ENCODE measurements at regions not wholly inside any gene's neighbourhood (a gene's known extent, or its start where the extent isn't known, plus 50 kb on each side); places are given as distances from the start of the nearest gene placed in this dataset.
A peak's percentile ranks its signal among the peaks of the same experiment; 100 is the strongest.
"Not testable (repeated sequence)": the region's sequence is repeated elsewhere in the genome, so short reads cannot be mapped to it uniquely, and the experiment has no call there.

DNA sequence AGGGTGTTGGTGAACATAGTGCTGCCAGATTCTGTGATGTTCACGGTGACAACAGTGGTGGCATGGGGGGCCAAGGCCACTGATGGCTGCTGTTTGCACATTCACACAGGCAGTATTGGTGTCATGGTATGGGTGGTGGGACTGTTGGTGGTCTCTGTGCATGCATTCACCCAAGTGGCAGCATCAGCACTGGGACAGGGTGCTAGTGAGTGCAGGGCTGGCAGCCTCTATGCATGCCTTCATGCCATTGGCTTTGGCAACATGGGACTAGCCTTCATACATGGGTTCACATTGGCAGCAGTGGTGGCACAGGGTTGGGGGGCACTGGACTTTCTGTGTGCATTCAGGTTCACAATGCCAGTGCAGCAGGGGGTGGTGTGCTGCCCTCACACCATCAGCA lies 489.7 kb upstream of the FGF16 start:
- ATAC-seq = no peak

GRCh38 chrX:76971393-76972376 lies 475.5 kb upstream of the FGF16 start:
- peak overlapping the region; percentile 78 to 84 for H3K27ac Mint-ChIP-seq
- DNase-seq (ENCODE audit: low spot score in 2 of 2) = peak in 1 of 2 donors; percentile 1
- H3K9me3 Mint-ChIP-seq = no peaks in the 10 kb centered on the region
- peak; percentile 70 to 82 for ATAC-seq
- no peaks in the 10 kb centered on the region for H3K36me3 Mint-ChIP-seq

More for the DNA sequence above, 489.7 kb upstream of the FGF16 start:
- no peak overlapping the region for H3K27ac Mint-ChIP-seq
- H3K36me3 Mint-ChIP-seq = peaks cover 0 to 8% of the 10 kb centered on the region in 2 donors
- peaks cover 8 to 11% of the 10 kb centered on the region in 2 donors for H3K9me3 Mint-ChIP-seq
- no peak for DNase-seq (ENCODE audit: low spot score in 2 of 2)

GRCh38 chrX:76977452-76977851 lies 469.7 kb upstream of the FGF16 start:
- DNase-seq (ENCODE audit: low spot score in 2 of 2) (no peak), ATAC-seq (no peak)
- no peaks in the 10 kb centered on the region for H3K36me3 Mint-ChIP-seq
- no peak overlapping the region for H3K27ac Mint-ChIP-seq
- peaks cover 0 to 3% of the 10 kb centered on the region in 2 donors for H3K9me3 Mint-ChIP-seq

- ATAC-seq (no peak), DNase-seq (ENCODE audit: low spot score in 2 of 2) (no peak)
- Mint-ChIP-seq H3K36me3 (peaks cover 5 to 11% of the 10 kb centered on the region in 2 donors), H3K9me3 (peaks cover 15 to 21% of the 10 kb centered on the region in 2 donors), H3K27ac (no peak overlapping the region)
These were observed 459.8 kb upstream of the FGF16 start for GRCh38 chrX:76987381-76987780.

DNA sequence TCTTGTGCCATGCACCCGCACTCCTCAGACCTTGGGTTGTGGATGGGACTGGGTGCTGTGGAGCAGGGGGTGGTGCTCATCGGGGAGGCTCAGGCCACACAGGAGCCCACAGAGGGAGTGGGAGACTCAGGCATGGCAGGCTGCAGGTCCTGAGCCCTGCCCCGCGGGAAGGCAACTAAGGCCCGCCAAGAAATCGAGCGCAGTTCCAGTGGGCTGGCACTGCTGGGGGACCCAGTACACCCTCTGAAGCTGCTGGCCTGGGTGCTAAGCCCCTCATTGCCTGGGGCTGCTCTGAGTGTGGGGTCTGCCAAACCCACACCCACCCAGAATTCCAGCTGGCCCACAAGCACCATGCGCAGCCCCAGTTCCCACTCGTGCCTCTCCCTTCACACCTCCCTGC lies 450.5 kb upstream of the FGF16 start:
- ATAC-seq = no peak
- DNase-seq (ENCODE audit: low spot score in 2 of 2) = no peak
- H3K9me3 Mint-ChIP-seq = peaks cover 7 to 18% of the 10 kb centered on the region in 2 donors
- H3K36me3 Mint-ChIP-seq = peaks cover 0 to 5% of the 10 kb centered on the region in 2 donors
- no peak overlapping the region for H3K27ac Mint-ChIP-seq

GRCh38 chrX:77003530-77003929 lies 443.7 kb upstream of the FGF16 start:
- ATAC-seq (peak in 1 of 2 donors; percentile 20), DNase-seq (ENCODE audit: low spot score in 2 of 2) (no peak)
- H3K27ac Mint-ChIP-seq = peak overlapping the region; percentile 82 to 92
- H3K9me3 Mint-ChIP-seq = peaks cover 0 to 6% of the 10 kb centered on the region in 2 donors
- H3K36me3 Mint-ChIP-seq = peaks cover 0 to 14% of the 10 kb centered on the region in 2 donors

DNA sequence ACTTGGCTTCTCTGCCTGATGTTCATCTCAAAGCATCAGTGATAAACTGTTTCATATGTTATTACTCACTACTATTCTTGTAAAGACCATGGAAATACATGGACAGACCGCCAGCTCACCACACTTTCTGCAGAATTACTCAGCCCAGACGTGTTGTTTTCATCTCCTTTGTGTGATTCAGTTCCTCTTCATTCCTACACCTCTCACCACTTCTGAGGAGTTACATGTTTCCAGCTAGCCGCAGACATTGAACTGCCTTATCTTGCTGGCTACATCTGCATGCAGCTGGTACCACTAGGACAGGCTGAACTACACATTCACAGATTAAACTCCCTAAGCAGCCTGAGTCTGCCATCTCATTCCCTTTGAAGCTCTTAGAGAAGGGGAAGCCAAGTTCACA lies 443.2 kb upstream of the FGF16 start:
- ATAC-seq (peak; percentile 96 to 98), DNase-seq (ENCODE audit: low spot score in 2 of 2) (peak; percentile 27 to 57)
- Mint-ChIP-seq H3K27ac (peak overlapping the region; percentile 82 to 92), H3K36me3 (peaks cover 0 to 14% of the 10 kb centered on the region in 2 donors), H3K9me3 (peaks cover 0 to 6% of the 10 kb centered on the region in 2 donors)

DNA sequence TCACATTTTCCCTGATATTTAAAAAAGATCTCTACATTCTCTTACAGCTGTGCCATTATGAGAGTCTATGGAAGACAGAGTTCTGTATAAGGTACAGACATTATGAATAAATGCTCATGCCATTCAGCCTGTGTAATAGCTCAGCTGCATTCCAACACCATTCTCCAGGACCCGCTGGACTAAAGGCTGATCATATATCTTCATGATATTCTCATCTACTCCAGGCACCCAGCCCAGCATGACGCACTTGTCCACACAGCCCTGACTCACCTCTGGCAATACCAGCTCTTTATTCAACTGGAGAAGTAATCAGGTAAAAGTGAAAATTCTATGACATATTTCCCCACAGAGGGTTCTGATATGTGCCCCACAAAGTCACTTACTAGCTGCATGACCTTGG lies 437.5 kb upstream of the FGF16 start:
- Mint-ChIP-seq H3K9me3 (peaks cover 0 to 5% of the 10 kb centered on the region in 2 donors), H3K27ac (no peak overlapping the region), H3K36me3 (peaks cover 0 to 14% of the 10 kb centered on the region in 2 donors)
- ATAC-seq = no peak
- no peak for DNase-seq (ENCODE audit: low spot score in 2 of 2)

DNA sequence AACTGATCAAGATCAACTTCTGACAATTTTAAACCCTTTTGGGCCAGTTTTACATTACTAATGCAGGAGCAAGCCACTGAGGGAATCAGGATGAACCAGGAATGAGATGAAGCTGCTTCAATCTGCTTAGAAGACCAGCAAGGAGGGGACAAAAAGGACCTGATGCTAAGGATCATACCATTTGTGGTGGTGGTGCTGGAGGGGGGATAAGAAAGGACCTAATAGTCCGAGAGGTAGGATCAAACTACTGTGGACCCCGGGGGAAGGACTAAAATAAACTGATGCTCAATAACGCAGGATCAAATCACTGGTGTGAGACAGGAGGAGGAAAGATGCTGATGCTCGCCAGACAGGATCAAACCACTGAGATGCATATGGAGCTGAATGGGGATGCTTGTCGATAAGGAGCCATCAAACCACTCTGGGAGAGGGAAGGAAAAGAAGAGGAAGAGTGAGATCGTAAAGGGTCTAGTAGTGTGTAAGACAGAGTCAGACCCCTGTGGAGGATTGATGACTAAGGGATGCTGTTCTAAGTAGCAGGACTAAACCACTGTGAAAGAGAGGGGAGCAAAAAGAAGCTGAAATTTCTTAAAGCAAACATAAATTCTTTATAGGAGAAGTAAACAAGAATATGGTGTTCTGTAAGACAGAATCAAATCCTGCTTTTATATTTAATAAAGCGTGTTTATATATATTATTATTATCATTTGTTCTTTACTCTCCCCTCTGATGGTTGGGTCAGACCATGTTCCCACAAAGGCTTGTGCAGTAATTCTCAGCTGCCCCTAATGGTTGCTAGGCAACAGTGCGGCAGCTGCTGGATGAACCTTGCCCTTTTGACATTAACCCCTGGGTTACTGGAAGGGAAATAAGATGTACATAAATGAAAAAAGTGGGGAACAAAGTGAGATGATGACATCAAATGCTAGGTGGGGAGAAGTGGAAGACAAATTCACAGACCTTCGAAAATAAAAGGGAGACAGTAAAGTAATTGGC lies 432.5 kb upstream of the FGF16 start:
- Mint-ChIP-seq H3K9me3 (peaks cover 0 to 3% of the 10 kb centered on the region in 2 donors), H3K27ac (no peak overlapping the region), H3K36me3 (no peaks in the 10 kb centered on the region)
- no peak for ATAC-seq
- no peak for DNase-seq (ENCODE audit: low spot score in 2 of 2)

- ATAC-seq = no peak
- Mint-ChIP-seq H3K36me3 (no peaks in the 10 kb centered on the region), H3K9me3 (peaks cover 0 to 3% of the 10 kb centered on the region in 2 donors), H3K27ac (no peak overlapping the region)
- no peak for DNase-seq (ENCODE audit: low spot score in 2 of 2)
These were observed 430.1 kb upstream of the FGF16 start for GRCh38 chrX:77017093-77017492.

DNA sequence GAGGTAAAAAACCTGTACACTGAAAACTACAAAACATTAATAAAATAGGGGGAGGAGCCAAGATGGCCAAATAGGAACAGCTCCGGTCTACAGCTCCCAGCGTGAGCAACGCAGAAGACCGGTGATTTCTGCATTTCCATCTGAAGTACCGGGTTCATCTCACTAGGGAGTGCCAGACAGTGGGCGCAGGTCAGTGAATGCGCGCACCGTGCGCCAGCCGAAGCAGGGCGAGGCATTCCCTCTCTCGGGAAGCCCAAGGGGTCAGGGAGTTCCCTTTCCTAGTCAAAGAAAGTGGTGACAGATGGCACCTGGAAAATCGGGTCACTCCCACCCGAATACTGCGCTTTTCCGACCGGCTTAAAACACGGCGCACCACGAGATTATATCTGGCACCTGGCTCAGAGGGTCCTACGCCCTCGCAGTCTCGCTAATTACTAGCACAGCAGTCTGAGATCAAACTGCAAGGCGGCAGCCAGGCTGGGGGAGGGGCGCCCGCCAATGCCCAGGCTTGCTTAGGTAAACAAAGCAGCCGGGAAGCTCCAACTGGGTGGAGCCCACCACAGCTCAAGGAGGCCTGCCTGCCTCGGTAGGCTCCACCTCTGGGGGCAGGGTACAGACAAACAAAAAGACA lies 400.9 kb upstream of the FGF16 start:
- not testable (repeated sequence) for H3K27ac Mint-ChIP-seq; ATAC-seq; DNase-seq (ENCODE audit: low spot score in 2 of 2); H3K36me3 Mint-ChIP-seq; H3K9me3 Mint-ChIP-seq

GRCh38 chrX:77060572-77060971 lies 386.6 kb upstream of the FGF16 start:
- DNase-seq (ENCODE audit: low spot score in 2 of 2) = no peak
- Mint-ChIP-seq H3K27ac (no peak overlapping the region), H3K9me3 (peaks cover 0 to 4% of the 10 kb centered on the region in 2 donors)

GRCh38 chrX:77061022-77061421 lies 386.2 kb upstream of the FGF16 start:
- peaks cover 0 to under 1% of the 10 kb centered on the region in 2 donors for H3K9me3 Mint-ChIP-seq
- H3K36me3 Mint-ChIP-seq = no peaks in the 10 kb centered on the region
- no peak overlapping the region for H3K27ac Mint-ChIP-seq
- DNase-seq (ENCODE audit: low spot score in 2 of 2) (no peak), ATAC-seq (peak in 1 of 2 donors; percentile 36)

More at GRCh38 chrX:77060572-77060971, 386.6 kb upstream of the FGF16 start:
- H3K36me3 Mint-ChIP-seq = no peaks in the 10 kb centered on the region
- ATAC-seq = no peak

GRCh38 chrX:77061545-77061944 lies 385.6 kb upstream of the FGF16 start:
- DNase-seq (ENCODE audit: low spot score in 2 of 2) (no peak), ATAC-seq (no peak)
- Mint-ChIP-seq H3K36me3 (no peaks in the 10 kb centered on the region), H3K27ac (no peak overlapping the region), H3K9me3 (no peaks in the 10 kb centered on the region)

DNA sequence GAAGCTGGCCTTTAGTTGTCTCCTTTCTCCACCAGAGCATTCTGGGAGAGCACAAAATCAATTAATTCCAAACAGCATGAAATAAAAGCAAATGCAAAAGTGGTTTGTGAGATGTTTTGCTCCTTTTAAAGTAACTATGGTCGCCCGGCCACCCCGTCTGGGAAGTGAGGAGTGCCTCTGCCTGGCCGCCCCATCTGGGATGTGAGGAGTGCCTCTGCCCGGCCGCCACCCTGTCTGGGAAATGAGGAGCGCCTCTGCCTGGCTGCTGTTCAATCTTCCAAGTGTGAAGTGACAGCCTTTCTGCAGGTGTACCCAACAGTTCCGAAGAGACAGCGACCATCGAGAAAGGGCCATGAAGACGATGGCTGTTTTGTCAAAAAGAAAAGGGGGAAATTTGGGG lies 381.3 kb upstream of the FGF16 start:
- no peak overlapping the region for H3K27ac Mint-ChIP-seq
- no peaks in the 10 kb centered on the region for H3K9me3 Mint-ChIP-seq
- DNase-seq (ENCODE audit: low spot score in 2 of 2) (no peak), ATAC-seq (no peak)
- H3K36me3 Mint-ChIP-seq = no peaks in the 10 kb centered on the region

GRCh38 chrX:77070202-77070918 lies 376.8 kb upstream of the FGF16 start:
- Mint-ChIP-seq H3K27ac (no peak overlapping the region), H3K9me3 (peaks cover 0 to 1% of the 10 kb centered on the region in 2 donors), H3K36me3 (no peaks in the 10 kb centered on the region)
- DNase-seq (ENCODE audit: low spot score in 2 of 2) (no peak), ATAC-seq (no peak)

Measured in activated naive CD4-positive, alpha-beta T cell treated with anti-CD3 and anti-CD28 coated beads, Interleukin-2, amount 50 U/mL, for 72 hours (primary cell).